Keratinocyte (primary cell): ENCODE measurements at regions not wholly inside any gene's neighbourhood (a gene's known extent, or its start where the extent isn't known, plus 50 kb on each side); places are given as distances from the start of the nearest gene placed in this dataset.

Experiments
- CTCF ChIP-seq, 3 experiments: IDR thresholded peaks in 1 of 3; conservative IDR thresholded peaks in 1 of 3; optimal IDR thresholded peaks in 1 of 3; 2 replicates in 2 of 3; 3 replicates in 1 of 3; pipeline versions ENCODE3 to v1.5.1; 2011; ENCODE audit warnings: low read length in 3 of 3, mild to moderate bottlenecking in 3 of 3, moderate library complexity in 2 of 3, control low read depth in 1 of 3, inconsistent platforms in 1 of 3; ENCODE audit not compliant: insufficient read depth in 2 of 3; ENCODE audit errors: extremely low read depth in 1 of 3
- EZH2 ChIP-seq: IDR thresholded peaks from one replicate; pipeline ENCODE4 v1.6.1; 2012; ENCODE audit warnings: inconsistent platforms, mild to moderate bottlenecking, low read length, moderate library complexity

- no peak for TF ChIP-seq EZH2
- no peak for TF ChIP-seq CTCF (optimal IDR thresholded peaks at IDR 0.05 in 1 of 3, IDR thresholded peaks at IDR 0.05 in 1 of 3, conservative IDR thresholded peaks at IDR 0.05 in 1 of 3; ENCODE audit: extremely low read depth in 1 of 3, insufficient read depth in 2 of 3, low read length in 3 of 3)
These were observed 435.7 kb downstream of the SH3GL2 start for GRCh38 chr9:18014556-18014955.
